ENCODE measurements at regions not wholly inside any gene's neighbourhood (a gene's known extent, or its start where the extent isn't known, plus 50 kb on each side); places are given as distances from the start of the nearest gene placed in this dataset.

GRCh38 chr3:28680050-28680449 lies 331.4 kb upstream of the AZI2 start:
- no peak for TF ChIP-seq CTCF (IDR thresholded peaks at IDR 0.05)
- no peaks in the 10 kb centered on the region for H3K36me3 Mint-ChIP-seq
- Histone ChIP-seq H3K9me3 (replicated peaks in 1 of 2; ENCODE audit: control insufficient read depth in 1 of 2, insufficient read depth in 1 of 2, low read length in 2 of 2) (peaks cover 0 to 10% of the 10 kb centered on the region in 2 donors), H3K27me3 (ENCODE audit: control insufficient read depth in 2 of 2, insufficient read depth in 2 of 2, low read length in 2 of 2) (no peaks in the 10 kb centered on the region), H2AFZ (ENCODE audit: insufficient read depth, low read depth, low read length, poor library complexity, severe bottlenecking) (no peak overlapping the region), H3K79me2 (ENCODE audit: insufficient read depth, low read length) (no peaks in the 10 kb centered on the region), H3K27ac (ENCODE audit: low read depth in 1 of 2, low read length in 2 of 2) (no peak overlapping the region), H3K4me3 (replicated peaks in 1 of 3; ENCODE audit: low read depth in 2 of 3, low read length in 3 of 3) (no peak overlapping the region), H3K4me2 (replicated peaks; ENCODE audit: extremely low read depth, low read length, poor library complexity, severe bottlenecking) (no peak overlapping the region), H3K4me1 (ENCODE audit: control insufficient read depth in 1 of 2, insufficient read depth in 2 of 2, low read length in 2 of 2) (no peaks in the 10 kb centered on the region), H3K9ac (ENCODE audit: insufficient read depth, low read length, poor library complexity, severe bottlenecking) (no peak overlapping the region), H4K20me1 (ENCODE audit: insufficient read depth, low read length) (no peaks in the 10 kb centered on the region), H3K36me3 (replicated peaks in 1 of 2; ENCODE audit: control insufficient read depth in 1 of 2, insufficient read depth in 2 of 2, low read length in 2 of 2) (no peaks in the 10 kb centered on the region)
- WGBS (ENCODE audit: insufficient coverage), result no CpG with 5 or more reads among the region's 3 CpGs
- peaks cover 2 to 13% (median 4%) of the 10 kb centered on the region in 7 donors for H3K9me3 Mint-ChIP-seq
- H3K4me1 Mint-ChIP-seq, result no peaks in the 10 kb centered on the region
- no peak for DNase-seq
- intact Hi-C loops (cut with micrococcal nuclease), result no loop called here
- no peak overlapping the region for H3K4me3 Mint-ChIP-seq
- H3K27ac Mint-ChIP-seq, result no peak overlapping the region
- peaks cover 0 to 1% (median 0%) of the 10 kb centered on the region in 3 donors for H3K27me3 Mint-ChIP-seq (ENCODE audit: low read depth in 3 of 3)

- no peaks in the 10 kb centered on the region for H3K4me1 ChIP-seq (ENCODE audit: control insufficient read depth in 1 of 2, insufficient read depth in 2 of 2, low read length in 2 of 2)
- no peak overlapping the region for H3K9ac ChIP-seq (ENCODE audit: insufficient read depth, low read length, poor library complexity, severe bottlenecking)
- Mint-ChIP-seq H3K36me3 (no peaks in the 10 kb centered on the region), H3K9me3 (peaks cover 0 to 15% (median 3%) of the 10 kb centered on the region in 7 donors), H3K27ac (no peak overlapping the region), H3K4me3 (no peak overlapping the region), H3K4me1 (no peaks in the 10 kb centered on the region), H3K27me3 (ENCODE audit: low read depth in 3 of 3) (peaks cover 0 to 1% (median 0%) of the 10 kb centered on the region in 3 donors)
- H3K9me3 ChIP-seq (replicated peaks in 1 of 2; ENCODE audit: control insufficient read depth in 1 of 2, insufficient read depth in 1 of 2, low read length in 2 of 2), result peaks cover 0 to 10% of the 10 kb centered on the region in 2 donors
- H3K27me3 ChIP-seq (ENCODE audit: control insufficient read depth in 2 of 2, insufficient read depth in 2 of 2, low read length in 2 of 2), result no peaks in the 10 kb centered on the region
- no peak for TF ChIP-seq CTCF (IDR thresholded peaks at IDR 0.05)
- intact Hi-C loops (cut with micrococcal nuclease), result no loop called here
- no peak overlapping the region for H3K27ac ChIP-seq (ENCODE audit: low read depth in 1 of 2, low read length in 2 of 2)
- no peaks in the 10 kb centered on the region for H3K79me2 ChIP-seq (ENCODE audit: insufficient read depth, low read length)
- no peak for DNase-seq
- no peak overlapping the region for H3K4me3 ChIP-seq (replicated peaks in 1 of 3; ENCODE audit: low read depth in 2 of 3, low read length in 3 of 3)
- no peak overlapping the region for H3K4me2 ChIP-seq (replicated peaks; ENCODE audit: extremely low read depth, low read length, poor library complexity, severe bottlenecking)
- H2AFZ ChIP-seq (ENCODE audit: insufficient read depth, low read depth, low read length, poor library complexity, severe bottlenecking), result no peak overlapping the region
- no CpG with 5 or more reads among the region's 1 CpG for WGBS (ENCODE audit: insufficient coverage)
- no peaks in the 10 kb centered on the region for H3K36me3 ChIP-seq (replicated peaks in 1 of 2; ENCODE audit: control insufficient read depth in 1 of 2, insufficient read depth in 2 of 2, low read length in 2 of 2)
- H4K20me1 ChIP-seq (ENCODE audit: insufficient read depth, low read length), result no peaks in the 10 kb centered on the region
These were observed 333.5 kb upstream of the AZI2 start for GRCh38 chr3:28682121-28682520.

Data from CD14-positive monocyte (primary cell).